ENCODE measurements at regions not wholly inside any gene's neighbourhood (a gene's known extent, or its start where the extent isn't known, plus 50 kb on each side); places are given as distances from the start of the nearest gene placed in this dataset.

- no peaks in the 10 kb centered on the region for H3K27me3 Mint-ChIP-seq (ENCODE audit: insufficient read depth, low read depth, poor library complexity)
- no peaks in the 10 kb centered on the region for H3K36me3 Mint-ChIP-seq (ENCODE audit: low read depth)
- H3K4me1 Mint-ChIP-seq = no peaks in the 10 kb centered on the region; the same call in 2 of the 3 replicates
Measured at GRCh38 chr12:93133361-93133760, 204.3 kb upstream of the EEA1 start.

GRCh38 chr12:93134175-93134890 is 205.2 kb upstream of the EEA1 start:
- no peaks in the 10 kb centered on the region for H3F3A ChIP-seq (replicated peaks; ENCODE audit: low read depth)
- no peaks in the 10 kb centered on the region for H3K9me3 Mint-ChIP-seq
- no peak overlapping the region for H3K4me3 ChIP-seq
- no peak overlapping the region for H3K27ac ChIP-seq (ENCODE audit: low read depth)
- H3K27me3 Mint-ChIP-seq (ENCODE audit: insufficient read depth, low read depth, poor library complexity) = no peaks in the 10 kb centered on the region
- no peaks in the 10 kb centered on the region for H4K20me1 ChIP-seq (replicated peaks; ENCODE audit: insufficient read depth)
- no peak overlapping the region for H3K4me3 Mint-ChIP-seq
- no peaks in the 10 kb centered on the region for H3K36me3 ChIP-seq (ENCODE audit: insufficient read depth)
- H3K4me2 ChIP-seq = no peak overlapping the region
- DNase-seq (ENCODE audit: low spot score) (no peak), ATAC-seq (no peak)
- H3K27ac Mint-ChIP-seq = no peak overlapping the region
- H3K27me3 ChIP-seq (ENCODE audit: insufficient read depth) = no peaks in the 10 kb centered on the region
- no peaks in the 10 kb centered on the region for H3K79me2 ChIP-seq (replicated peaks; ENCODE audit: insufficient read depth)
- H3K36me3 Mint-ChIP-seq (ENCODE audit: low read depth) = no peaks in the 10 kb centered on the region
- H2AFZ ChIP-seq = peak overlapping the region; percentile 79; the same call in 1 of the 2 replicates
- H3K4me1 ChIP-seq (ENCODE audit: insufficient read depth) = no peaks in the 10 kb centered on the region
- no peaks in the 10 kb centered on the region for H3K9me2 ChIP-seq (ENCODE audit: insufficient read depth)
- TF ChIP-seq EZH2 (IDR thresholded peaks at IDR 0.05; ENCODE audit: low read depth, unreplicated experiment) (no peak), ZNF114 (CRISPR knock-in tag; IDR thresholded peaks at IDR 0.05) (no peak)
- no peaks in the 10 kb centered on the region; the same call in 2 of the 3 replicates for H3K4me1 Mint-ChIP-seq

More at GRCh38 chr12:93133361-93133760, 204.3 kb upstream of the EEA1 start:
- Mint-ChIP-seq H3K9me3 (no peaks in the 10 kb centered on the region), H3K27ac (no peak overlapping the region), H3K4me3 (no peak overlapping the region)
- Histone ChIP-seq H3K4me3 (no peak overlapping the region), H3K27ac (ENCODE audit: low read depth) (no peak overlapping the region), H3K4me2 (no peak overlapping the region), H3K9me2 (ENCODE audit: insufficient read depth) (no peaks in the 10 kb centered on the region), H3K79me2 (replicated peaks; ENCODE audit: insufficient read depth) (no peaks in the 10 kb centered on the region), H3K4me1 (ENCODE audit: insufficient read depth) (no peaks in the 10 kb centered on the region), H4K20me1 (replicated peaks; ENCODE audit: insufficient read depth) (no peaks in the 10 kb centered on the region), H2AFZ (0 out of 2 replicates have a peak overlapping the region, but pooled peaks have one; percentile 34), H3F3A (replicated peaks; ENCODE audit: low read depth) (no peaks in the 10 kb centered on the region), H3K36me3 (ENCODE audit: insufficient read depth) (no peaks in the 10 kb centered on the region), H3K27me3 (ENCODE audit: insufficient read depth) (no peaks in the 10 kb centered on the region)
- ATAC-seq (no peak), DNase-seq (ENCODE audit: low spot score) (no peak)
- no peak for TF ChIP-seq POLR2AphosphoS5 (IDR thresholded peaks at IDR 0.05; ENCODE audit: low read depth)
- no peak for TF ChIP-seq NANOG (IDR thresholded peaks at IDR 0.05; ENCODE audit: borderline replicate concordance)
- TF ChIP-seq EZH2 (IDR thresholded peaks at IDR 0.05; ENCODE audit: low read depth, unreplicated experiment) = no peak
- no peak for TF ChIP-seq JUNB (IDR thresholded peaks at IDR 0.05; ENCODE audit: unreplicated experiment)
- no peak for TF ChIP-seq CREB1 (CRISPR knock-in tag; IDR thresholded peaks at IDR 0.05; ENCODE audit: low read depth)
- TF ChIP-seq, protein P1, sequence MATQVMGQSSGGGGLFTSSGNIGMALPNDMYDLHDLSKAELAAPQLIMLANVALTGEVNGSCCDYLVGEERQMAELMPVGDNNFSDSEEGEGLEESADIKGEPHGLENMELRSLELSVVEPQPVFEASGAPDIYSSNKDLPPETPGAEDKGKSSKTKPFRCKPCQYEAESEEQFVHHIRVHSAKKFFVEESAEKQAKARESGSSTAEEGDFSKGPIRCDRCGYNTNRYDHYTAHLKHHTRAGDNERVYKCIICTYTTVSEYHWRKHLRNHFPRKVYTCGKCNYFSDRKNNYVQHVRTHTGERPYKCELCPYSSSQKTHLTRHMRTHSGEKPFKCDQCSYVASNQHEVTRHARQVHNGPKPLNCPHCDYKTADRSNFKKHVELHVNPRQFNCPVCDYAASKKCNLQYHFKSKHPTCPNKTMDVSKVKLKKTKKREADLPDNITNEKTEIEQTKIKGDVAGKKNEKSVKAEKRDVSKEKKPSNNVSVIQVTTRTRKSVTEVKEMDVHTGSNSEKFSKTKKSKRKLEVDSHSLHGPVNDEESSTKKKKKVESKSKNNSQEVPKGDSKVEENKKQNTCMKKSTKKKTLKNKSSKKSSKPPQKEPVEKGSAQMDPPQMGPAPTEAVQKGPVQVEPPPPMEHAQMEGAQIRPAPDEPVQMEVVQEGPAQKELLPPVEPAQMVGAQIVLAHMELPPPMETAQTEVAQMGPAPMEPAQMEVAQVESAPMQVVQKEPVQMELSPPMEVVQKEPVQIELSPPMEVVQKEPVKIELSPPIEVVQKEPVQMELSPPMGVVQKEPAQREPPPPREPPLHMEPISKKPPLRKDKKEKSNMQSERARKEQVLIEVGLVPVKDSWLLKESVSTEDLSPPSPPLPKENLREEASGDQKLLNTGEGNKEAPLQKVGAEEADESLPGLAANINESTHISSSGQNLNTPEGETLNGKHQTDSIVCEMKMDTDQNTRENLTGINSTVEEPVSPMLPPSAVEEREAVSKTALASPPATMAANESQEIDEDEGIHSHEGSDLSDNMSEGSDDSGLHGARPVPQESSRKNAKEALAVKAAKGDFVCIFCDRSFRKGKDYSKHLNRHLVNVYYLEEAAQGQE (IDR thresholded peaks at IDR 0.05; ENCODE audit: unreplicated experiment) = no peak
